NCI-H69 (cell line): ENCODE measurements at regions not wholly inside any gene's neighbourhood (a gene's known extent, or its start where the extent isn't known, plus 50 kb on each side); places are given as distances from the start of the nearest gene placed in this dataset.
"Not testable (repeated sequence)": the region's sequence is repeated elsewhere in the genome, so short reads cannot be mapped to it uniquely, and the experiment has no call there.

ENCODE experiments used
- DNase-seq: peaks from one replicate; lab custom pipeline; 2025; lab: John Stamatoyannopoulos, UW

- DNase-seq: no peak
Observed at GRCh38 chr14:28607661-28608060, 158.9 kb upstream of the FOXG1 start.

- DNase-seq: no peak
Observed at GRCh38 chr14:28608443-28608842, 158.1 kb upstream of the FOXG1 start.

GRCh38 chr14:28608851-28609828 is 157.4 kb upstream of the FOXG1 start:
- DNase-seq: peak; percentile 84

- no peak for DNase-seq
Observed at GRCh38 chr14:28612414-28612813, 154.2 kb upstream of the FOXG1 start.

GRCh38 chr14:28613532-28613931 is 153.1 kb upstream of the FOXG1 start:
- no peak for DNase-seq

GRCh38 chr14:28626780-28627179 is 139.8 kb upstream of the FOXG1 start:
- DNase-seq: no peak

- no peak for DNase-seq
Observed at GRCh38 chr14:28629328-28630004, 137.1 kb upstream of the FOXG1 start.

GRCh38 chr14:28630100-28630499 is 136.5 kb upstream of the FOXG1 start:
- DNase-seq: no peak

- DNase-seq: peak; percentile 63
Observed at GRCh38 chr14:28635387-28635786, 131.2 kb upstream of the FOXG1 start.

GRCh38 chr14:28635816-28636215 is 130.8 kb upstream of the FOXG1 start:
- DNase-seq: not testable (repeated sequence)

GRCh38 chr14:28641189-28641588 is 125.4 kb upstream of the FOXG1 start:
- DNase-seq: not testable (repeated sequence)

- DNase-seq: no peak
Observed at GRCh38 chr14:28651148-28651547, 115.4 kb upstream of the FOXG1 start.

- DNase-seq: peak; percentile 90
Observed at GRCh38 chr14:28652782-28653181, 113.8 kb upstream of the FOXG1 start.

GRCh38 chr14:28653521-28653920 is 113.1 kb upstream of the FOXG1 start:
- peak; percentile 72 for DNase-seq

- peak; percentile 97 for DNase-seq
Observed at GRCh38 chr14:28656704-28657255, 109.8 kb upstream of the FOXG1 start.

- DNase-seq: no peak
Observed at GRCh38 chr14:28661171-28661772, 105.3 kb upstream of the FOXG1 start.

- DNase-seq: no peak
Observed at GRCh38 chr14:28666961-28667360, 99.6 kb upstream of the FOXG1 start.

- peak; percentile 30 for DNase-seq
Observed at GRCh38 chr14:28671425-28671824, 95.2 kb upstream of the FOXG1 start.

- no peak for DNase-seq
Observed at GRCh38 chr14:28673056-28673455, 93.5 kb upstream of the FOXG1 start.

GRCh38 chr14:28676479-28676878 is 90.1 kb upstream of the FOXG1 start:
- DNase-seq: no peak

GRCh38 chr14:28677381-28677780 is 89.2 kb upstream of the FOXG1 start:
- DNase-seq: no peak

- peak; percentile 25 for DNase-seq
Observed at GRCh38 chr14:28678887-28679286, 87.7 kb upstream of the FOXG1 start.
